GM18526 (cell line): ENCODE measurements at regions not wholly inside any gene's neighbourhood (a gene's known extent, or its start where the extent isn't known, plus 50 kb on each side); places are given as distances from the start of the nearest gene placed in this dataset.

ENCODE experiments used
- POLR2A ChIP-seq: IDR thresholded peaks from 3 replicates; pipeline ENCODE4 v1.6.1; 2011; ENCODE audit not compliant: insufficient read length; ENCODE audit errors: extremely low read depth

DNA sequence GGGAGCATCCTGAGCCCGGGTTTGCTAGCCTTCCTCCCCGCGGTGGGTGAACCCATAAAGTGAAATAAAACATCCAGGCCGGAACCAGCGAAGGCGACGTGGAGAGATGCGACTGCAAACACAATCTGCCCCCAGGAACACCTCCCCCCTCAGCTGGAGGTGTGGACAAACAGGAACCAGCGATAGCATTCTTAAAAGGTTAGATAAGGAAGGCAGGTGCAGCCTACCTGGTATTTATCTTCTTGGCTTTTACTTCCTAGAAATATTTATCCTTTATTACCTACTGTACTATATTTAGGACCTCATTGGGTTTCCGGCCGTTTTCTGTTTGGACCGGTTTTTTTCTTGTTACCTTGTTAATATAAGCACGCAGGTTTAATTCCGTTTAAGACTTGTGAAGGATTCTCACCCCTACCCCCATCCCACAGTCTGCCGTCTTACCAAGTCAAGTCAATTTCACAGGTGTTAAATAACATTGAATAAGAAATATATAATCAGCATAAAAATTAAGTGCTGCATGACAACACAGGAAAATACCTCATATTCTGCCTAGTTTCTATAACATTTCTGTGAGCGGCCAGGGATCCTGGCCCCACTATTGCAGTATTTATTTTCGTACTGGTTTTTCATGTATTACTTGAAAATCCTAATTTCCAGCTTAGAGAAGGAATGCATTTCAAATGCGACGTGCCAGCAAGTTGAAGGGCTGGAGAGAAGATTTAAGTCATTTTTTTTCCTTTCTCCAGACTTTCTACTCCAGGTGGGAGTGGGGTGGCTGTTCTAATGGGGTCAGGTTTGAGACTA, 224.0 kb upstream of the ID2 start:
- TF ChIP-seq POLR2A, result no peak

DNA sequence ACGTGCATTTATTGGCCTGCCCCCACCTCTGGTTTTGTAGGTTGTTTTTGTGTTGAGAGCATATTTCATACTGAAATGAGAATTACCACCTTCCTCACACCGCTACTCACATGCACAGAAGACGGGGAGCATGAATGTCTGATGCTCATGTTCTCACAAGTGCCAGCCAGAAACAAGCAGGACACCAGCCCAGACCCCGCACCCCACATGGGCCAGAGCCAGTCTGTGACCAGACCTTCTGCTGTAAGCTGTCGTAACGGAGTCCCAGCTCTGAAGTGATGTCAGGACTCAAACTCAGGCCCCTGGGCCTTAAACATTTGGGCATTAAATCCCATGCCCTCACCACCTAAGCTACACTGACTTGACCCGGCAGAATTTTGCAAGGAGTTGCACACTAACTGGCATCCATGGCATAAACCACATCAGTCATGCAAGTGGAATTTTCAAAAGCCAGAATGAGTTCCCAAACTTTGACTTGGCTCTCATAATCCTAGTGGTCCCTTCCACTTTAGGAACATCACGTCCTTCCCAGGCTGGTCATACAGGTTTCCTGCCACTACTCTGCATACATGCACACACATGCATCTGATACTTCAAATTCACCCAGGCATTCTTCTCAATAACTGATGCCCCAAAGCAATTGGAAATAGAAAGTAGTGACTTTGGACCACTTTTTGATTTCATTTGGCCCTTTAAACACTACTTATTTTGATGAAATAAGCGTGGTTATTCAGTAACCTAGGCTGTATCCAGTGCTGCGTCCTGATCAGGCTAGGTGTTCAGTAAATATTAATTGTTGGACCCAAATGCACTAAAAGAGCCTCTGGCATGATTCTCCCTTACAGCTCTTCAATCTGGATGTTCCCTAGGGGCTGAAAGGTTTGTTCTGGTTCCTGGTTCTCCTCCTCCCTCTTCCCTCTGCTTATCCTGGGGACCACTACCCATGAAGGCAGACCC, 223.1 kb upstream of the ID2 start:
- no peak for TF ChIP-seq POLR2A

DNA sequence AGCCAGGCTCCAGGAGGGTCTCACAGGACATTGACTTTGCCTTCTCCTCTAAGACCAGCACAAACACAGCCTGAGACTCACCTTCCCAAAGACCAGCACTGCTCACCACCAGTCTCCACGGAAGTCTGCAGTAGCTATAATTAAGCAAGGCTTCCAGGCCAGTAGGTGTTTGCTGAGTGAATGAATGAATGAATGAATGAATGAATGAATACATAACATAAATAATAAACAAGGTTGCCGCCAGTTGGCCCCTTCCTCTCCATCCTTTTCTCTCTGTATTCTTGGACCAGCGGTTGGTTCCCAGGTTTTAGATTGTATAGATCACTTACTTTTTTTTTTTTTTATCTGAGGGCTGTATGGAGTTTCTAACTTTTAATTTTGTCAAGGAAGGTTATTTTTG, 222.4 kb upstream of the ID2 start:
- TF ChIP-seq POLR2A, result no peak

DNA sequence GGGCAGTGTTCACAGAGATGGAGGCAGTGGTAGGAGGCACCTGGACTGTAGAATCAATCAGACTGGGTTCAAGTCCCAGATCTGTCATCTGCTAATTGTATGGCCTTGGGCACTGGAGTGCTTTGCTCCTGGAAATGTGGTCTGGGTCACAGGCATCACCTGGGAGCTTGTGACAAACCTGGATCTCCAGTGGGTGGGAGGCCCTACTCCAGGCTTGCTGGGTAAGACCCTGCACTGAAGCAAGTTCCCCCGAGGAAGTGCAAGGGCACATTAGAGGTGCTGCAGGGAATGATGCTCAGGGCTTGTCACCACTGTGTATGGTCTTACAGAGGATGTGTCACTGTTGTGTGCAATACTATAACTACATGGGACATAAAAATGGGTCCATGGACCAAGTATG, 220.5 kb upstream of the ID2 start:
- no peak for TF ChIP-seq POLR2A

DNA sequence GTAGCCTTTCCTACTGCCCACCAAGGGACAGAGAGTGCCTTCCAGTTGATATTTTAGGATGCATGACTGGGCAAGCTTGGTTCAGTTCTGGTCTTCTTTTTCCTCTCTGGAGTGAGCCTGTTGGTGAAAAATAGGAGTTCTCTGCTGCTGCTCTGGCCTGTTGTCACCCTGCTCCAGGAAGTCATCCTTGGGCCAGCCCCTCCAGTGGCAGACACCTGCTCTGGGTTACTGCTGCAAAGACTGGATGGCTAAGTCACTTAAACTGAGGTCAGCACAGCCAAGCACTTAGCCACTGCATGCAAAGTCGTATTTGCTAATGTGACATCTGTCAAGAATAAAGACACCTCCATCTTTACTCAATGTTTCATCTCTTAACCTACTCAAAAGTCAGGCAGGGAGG, 219.6 kb upstream of the ID2 start:
- no peak for TF ChIP-seq POLR2A

DNA sequence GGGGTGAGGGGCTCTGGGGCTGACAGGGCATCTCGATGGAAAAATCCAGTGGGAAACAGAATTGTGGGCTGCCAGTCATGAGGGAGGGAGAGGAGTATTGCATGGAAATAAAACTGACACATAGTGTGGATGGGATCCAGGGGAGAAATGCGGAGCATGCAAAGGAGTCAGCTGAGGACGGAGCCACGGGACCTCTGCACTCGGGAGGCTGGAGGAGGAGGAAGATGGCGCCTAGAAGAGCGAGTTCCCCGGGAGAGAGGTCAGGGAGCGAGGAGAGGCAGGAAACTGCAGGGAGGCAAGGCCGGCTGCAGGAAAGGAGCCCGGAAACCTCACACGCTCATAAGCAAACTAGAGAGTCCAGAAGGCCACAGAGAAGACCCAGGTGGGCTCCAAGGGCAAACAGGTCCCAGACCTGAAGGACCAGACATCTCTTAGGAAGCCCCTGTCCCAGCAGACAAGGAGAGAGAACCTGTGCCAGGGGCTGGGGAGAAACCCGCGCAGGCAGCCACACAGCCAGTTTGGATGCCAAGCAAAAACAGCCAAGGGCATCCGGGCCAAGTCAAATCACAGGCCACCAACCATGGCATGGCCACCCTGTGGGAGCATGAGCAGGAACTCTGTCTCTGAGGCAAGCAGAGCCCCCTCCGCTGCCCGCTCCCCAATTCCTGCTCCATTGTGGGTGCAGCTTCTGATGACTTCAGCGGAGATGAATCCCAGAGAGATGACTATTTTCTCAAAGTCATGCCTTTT, 218.8 kb upstream of the ID2 start:
- TF ChIP-seq POLR2A, result no peak

DNA sequence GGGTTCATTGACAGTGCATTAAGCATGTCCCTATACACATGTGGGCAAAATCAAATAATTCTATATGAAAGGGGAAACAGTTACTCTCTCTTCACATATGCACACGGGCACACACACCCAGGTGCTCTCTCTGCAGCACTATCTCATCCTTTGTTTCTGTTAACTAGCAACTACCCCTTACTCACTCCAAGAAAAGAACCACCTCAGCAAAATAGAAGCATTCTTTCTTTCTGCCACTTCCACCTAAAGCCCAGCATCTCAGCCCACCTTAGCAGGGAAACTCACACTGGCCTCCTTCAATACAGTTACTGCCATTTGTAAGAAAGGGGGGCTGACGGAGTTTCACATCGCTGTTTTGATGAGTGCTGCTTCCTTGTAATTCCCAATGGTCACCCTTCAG, 216.3 kb upstream of the ID2 start:
- TF ChIP-seq POLR2A, result no peak

DNA sequence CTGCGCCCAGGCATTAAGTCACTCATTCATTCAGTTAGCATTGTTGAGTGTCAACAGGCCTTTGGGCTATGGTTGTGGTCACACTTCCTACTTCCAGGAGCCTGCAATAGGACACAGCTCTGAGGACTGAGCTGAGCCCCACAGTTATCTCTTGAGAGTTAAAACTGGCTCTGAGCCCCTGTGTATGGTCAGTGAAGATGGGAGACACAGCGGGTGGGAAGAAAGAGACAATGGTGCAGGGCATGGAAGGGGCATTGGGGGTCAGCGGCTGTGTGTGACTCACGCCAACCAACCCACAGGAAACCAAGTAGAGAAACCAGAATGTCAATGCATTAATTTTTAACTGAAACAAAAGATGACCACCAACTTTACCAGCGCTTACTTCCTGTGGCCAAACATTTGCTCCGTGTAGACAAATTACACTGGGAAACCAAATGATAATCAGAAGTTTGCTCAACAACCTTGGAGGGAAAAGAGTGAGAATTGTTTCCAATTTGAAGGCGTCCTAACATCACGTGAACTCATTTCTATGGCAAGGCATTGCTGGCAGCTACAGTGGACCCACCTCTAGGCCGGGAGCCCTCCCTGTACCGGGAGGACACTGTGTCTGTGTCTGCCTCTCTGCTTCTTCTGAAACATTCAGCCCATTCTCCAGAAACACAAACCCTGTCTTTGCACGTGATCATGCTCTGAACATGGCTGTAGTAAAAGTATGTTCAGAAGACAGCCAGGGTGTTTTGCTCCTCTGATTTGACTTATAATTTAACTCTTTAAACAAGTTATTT, 212.0 kb upstream of the ID2 start:
- TF ChIP-seq POLR2A, result no peak

DNA sequence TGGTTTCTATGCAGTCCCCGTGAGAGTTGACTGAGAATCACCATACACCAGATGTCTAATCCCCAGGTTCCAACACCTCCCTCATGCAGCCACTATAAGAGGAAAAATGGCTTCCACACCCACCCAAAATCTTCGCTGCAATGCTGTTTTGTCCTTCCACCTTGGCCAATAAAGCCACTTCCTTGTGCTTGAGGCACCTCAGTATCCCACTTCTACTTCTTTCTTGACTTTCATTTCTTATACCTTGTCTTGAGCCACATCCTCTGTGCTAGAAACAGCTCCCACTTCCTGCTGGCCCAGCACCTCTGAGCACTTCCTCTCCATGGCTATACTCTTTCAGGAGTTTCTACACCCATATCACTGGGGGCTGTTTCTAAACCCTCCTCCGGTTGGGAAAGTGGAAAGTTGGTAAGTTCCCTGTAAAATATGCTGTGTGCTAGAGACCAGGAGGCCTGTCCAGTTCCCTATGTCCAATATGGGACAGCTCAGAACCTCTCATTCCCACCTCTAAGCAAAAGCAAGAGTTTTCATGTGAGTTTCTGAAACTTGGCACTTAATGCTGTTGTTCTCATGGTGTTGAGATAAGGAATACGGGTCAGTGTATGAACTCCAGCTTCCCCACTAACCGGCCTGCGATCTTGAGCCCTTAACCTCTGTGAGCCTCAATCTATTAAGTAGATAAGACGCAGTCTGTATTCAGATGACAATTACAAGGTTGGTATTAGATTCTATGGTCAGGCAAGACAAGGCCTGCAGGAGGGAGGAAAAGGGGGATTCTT, 209.1 kb upstream of the ID2 start:
- no peak for TF ChIP-seq POLR2A

DNA sequence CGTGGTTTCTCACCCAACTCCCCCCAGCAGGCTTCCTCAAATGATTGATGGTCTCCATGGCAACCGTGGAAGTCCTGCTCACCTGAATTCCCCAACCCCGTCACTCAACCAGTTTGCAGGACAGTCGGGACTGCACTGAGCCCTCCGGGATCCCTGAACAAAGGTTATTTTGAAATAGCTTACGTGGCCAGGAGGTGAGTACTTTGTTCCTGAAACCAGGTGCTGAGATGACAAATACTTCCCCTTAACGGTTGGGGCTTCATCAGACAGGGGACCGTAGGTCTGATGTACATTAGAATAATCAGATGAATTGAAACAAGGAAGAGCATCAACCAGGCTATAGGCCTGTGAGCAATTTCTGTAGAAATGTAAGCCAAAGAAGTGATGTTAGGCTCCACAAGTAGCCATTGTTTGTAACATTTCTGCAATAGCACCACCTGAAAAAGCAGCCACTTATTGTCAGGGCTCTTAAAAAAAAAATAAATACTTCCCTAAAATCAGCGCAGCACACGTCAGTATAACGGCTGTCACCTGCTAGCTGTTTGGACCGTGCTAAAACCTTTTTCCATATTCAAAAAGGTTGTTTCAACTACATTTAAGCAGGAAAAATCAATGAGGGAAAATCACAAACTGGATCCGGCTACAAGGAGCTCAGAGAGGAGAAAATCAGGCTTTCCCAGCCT, 206.4 kb upstream of the ID2 start:
- TF ChIP-seq POLR2A, result no peak

DNA sequence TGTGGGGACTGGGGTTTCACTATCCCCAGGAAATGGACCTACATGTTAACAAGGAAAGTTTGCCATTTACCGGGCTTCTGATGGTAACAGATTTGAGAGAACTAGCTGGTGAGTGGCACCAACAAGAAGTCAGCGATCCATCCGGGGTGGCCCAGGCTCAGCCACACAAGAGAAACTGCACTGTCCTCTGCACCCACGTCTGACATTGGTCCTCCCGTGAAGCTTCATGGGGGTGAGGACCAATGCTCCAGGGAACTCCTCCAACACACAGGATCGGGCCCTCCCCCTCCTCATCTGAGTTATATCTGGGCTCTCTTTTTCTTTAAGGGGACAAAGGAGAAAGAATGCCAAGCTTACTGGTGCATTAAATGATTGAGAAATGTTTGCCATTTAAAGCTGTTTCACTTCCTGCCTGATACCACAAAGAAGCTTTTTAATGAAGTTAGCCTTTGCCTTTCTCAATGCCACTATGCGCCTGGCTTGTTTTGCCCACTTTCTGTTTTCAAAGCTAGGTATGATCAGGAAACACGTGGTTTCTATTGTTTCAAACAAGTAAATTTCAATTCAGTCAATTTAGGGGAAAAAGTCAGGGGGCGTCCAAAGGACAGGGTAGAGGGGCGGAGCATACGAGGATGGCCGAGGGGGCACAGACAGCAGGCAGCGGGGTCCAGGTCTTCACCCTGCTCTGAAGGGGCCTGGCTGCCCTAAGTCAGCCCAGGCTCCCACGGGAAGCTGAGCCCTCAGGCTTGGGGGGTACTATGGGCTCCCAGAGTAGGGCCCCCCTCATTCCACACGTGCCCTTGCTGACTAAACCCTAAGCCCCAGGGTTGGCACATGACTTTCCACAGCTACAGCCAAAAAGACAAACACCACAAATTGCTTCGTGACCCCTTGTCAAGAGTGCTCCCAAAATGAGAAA, 204.0 kb upstream of the ID2 start:
- no peak for TF ChIP-seq POLR2A

DNA sequence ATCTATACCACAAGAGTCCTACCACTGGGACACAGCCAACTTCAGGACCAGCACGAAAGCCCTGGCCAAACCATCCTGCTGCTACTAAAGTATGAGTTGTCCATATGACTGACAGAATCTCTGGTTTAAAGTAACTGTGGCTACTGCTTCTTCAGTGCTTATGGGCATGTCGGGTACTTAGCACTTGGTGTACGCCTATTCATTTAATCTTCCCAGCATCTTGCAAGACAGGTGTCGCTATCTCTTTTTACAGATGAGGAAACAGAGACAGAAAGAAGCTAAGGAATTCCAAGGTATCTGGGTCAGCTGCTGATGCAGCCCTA, 203.4 kb upstream of the ID2 start:
- TF ChIP-seq POLR2A, result no peak

DNA sequence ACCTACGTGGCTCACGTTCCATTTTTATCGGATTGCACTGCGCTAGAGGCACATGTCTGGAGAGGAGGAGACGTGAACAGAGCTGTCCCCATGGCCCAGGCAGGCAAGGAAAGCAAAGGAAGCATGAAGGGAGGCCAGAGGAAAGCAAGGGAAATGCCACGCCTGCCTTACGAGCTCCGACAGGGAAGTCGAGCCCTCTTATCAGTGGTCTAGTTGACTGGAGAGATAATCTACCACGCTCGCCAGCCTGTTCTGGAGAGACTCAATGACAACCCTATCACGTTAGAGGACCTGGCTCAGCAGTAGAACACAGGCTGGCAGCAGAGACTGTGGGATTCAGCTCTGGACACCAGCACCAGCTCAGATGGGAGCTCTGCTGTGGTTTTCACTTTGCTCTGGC, 202.6 kb upstream of the ID2 start:
- no peak for TF ChIP-seq POLR2A
